HG03025 (cell line): ENCODE measurements at regions not wholly inside any gene's neighbourhood (a gene's known extent, or its start where the extent isn't known, plus 50 kb on each side); places are given as distances from the start of the nearest gene placed in this dataset.

ENCODE experiments used
- ATAC-seq: cut with Tn5 transposase; IDR thresholded peaks from one replicate; pipeline ENCODE4 v1.9.1; 2021; ENCODE audit warnings: mild to moderate bottlenecking, moderate library complexity; ENCODE audit not compliant: unreplicated experiment, low FRiP score

GRCh38 chr22:48433647-48434046, 1394.0 kb downstream of the BRD1 start:
- ATAC-seq, result no peak

- no peak for ATAC-seq
Observed at GRCh38 chr22:48432781-48433518, 1394.7 kb downstream of the BRD1 start.

GRCh38 chr22:48431536-48432315, 1395.9 kb downstream of the BRD1 start:
- no peak for ATAC-seq

- no peak for ATAC-seq
Observed at GRCh38 chr22:48431014-48431413, 1396.7 kb downstream of the BRD1 start.

- ATAC-seq, result no peak
Observed at GRCh38 chr22:48429446-48430020, 1398.1 kb downstream of the BRD1 start.

GRCh38 chr22:48428631-48429371, 1398.9 kb downstream of the BRD1 start:
- no peak for ATAC-seq

GRCh38 chr22:48427731-48428211, 1399.9 kb downstream of the BRD1 start:
- no peak for ATAC-seq

- no peak for ATAC-seq
Observed at GRCh38 chr22:48426466-48427380, 1401.0 kb downstream of the BRD1 start.

- no peak for ATAC-seq
Observed at GRCh38 chr22:48425641-48426040, 1402.0 kb downstream of the BRD1 start.

- no peak for ATAC-seq
Observed at GRCh38 chr22:48425091-48425506, 1402.6 kb downstream of the BRD1 start.

- no peak for ATAC-seq
Observed at GRCh38 chr22:48424661-48425060, 1403.0 kb downstream of the BRD1 start.

GRCh38 chr22:48424201-48424627, 1403.5 kb downstream of the BRD1 start:
- no peak for ATAC-seq

GRCh38 chr22:48423481-48423911, 1404.2 kb downstream of the BRD1 start:
- ATAC-seq, result no peak

- no peak for ATAC-seq
Observed at GRCh38 chr22:48422900-48423480, 1404.7 kb downstream of the BRD1 start.

GRCh38 chr22:48418831-48419230, 1408.8 kb downstream of the BRD1 start:
- ATAC-seq, result no peak

GRCh38 chr22:48417225-48418070, 1410.2 kb downstream of the BRD1 start:
- no peak for ATAC-seq

GRCh38 chr22:48416396-48417224, 1411.1 kb downstream of the BRD1 start:
- ATAC-seq, result no peak
